ENCODE measurements at regions not wholly inside any gene's neighbourhood (a gene's known extent, or its start where the extent isn't known, plus 50 kb on each side); places are given as distances from the start of the nearest gene placed in this dataset.

DNA sequence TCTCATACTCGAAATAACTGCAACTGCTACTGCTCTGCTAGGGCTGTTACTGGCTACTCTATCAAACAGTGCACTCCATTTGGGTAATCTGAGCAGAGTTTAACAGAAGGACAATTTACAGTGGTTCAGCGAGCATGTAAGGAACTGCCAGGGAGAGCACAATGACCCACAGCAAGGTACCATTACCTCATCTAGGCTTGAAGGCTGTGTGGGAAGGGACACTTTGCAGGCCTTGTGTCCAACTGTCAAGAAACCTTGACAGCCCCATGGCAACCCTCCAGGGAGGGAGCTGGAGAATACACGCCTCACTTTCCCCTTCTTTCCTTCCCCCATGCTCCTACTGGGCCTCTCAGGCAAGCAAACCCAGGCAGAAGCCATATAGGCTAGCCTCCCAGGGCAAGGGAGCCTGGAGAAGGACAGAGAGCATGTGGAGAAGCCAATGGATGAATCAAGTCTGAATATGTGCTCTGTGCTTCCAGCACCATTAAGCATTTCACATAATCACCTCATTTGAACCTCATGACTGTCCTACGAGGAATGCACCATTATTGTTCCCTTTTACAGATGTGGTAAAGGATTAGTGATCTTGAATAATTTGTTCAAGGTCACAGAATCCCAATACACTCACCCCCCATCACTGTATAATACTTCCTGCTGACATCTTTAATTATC is 49.9 kb upstream of the JAK2 start:
- in situ Hi-C loops (cut with HindIII; ENCODE audit: low sequenced_read_pairs) = no loop called here
- no peak overlapping the region for H3K4me3 ChIP-seq (ENCODE audit: low read depth, low read length)
- TF ChIP-seq, protein P1, sequence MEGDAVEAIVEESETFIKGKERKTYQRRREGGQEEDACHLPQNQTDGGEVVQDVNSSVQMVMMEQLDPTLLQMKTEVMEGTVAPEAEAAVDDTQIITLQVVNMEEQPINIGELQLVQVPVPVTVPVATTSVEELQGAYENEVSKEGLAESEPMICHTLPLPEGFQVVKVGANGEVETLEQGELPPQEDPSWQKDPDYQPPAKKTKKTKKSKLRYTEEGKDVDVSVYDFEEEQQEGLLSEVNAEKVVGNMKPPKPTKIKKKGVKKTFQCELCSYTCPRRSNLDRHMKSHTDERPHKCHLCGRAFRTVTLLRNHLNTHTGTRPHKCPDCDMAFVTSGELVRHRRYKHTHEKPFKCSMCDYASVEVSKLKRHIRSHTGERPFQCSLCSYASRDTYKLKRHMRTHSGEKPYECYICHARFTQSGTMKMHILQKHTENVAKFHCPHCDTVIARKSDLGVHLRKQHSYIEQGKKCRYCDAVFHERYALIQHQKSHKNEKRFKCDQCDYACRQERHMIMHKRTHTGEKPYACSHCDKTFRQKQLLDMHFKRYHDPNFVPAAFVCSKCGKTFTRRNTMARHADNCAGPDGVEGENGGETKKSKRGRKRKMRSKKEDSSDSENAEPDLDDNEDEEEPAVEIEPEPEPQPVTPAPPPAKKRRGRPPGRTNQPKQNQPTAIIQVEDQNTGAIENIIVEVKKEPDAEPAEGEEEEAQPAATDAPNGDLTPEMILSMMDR (IDR thresholded peaks at IDR 0.05; ENCODE audit: low read depth, low read length, missing control alignments) = no peak
- DNase-seq (ENCODE audit: low read depth) = no peak
